NCI-H2171 treated with DMSO at 0.1 percent for 48 hours (cell line): ENCODE measurements at regions not wholly inside any gene's neighbourhood (a gene's known extent, or its start where the extent isn't known, plus 50 kb on each side); places are given as distances from the start of the nearest gene placed in this dataset.

ENCODE experiments used
- DNase-seq: peaks from one replicate; lab custom pipeline; 2025; lab: John Stamatoyannopoulos, UW

- DNase-seq = no peak
Measured at GRCh38 chr22:49077586-49077985, 750.1 kb downstream of the BRD1 start.

GRCh38 chr22:49077036-49077393 is 750.7 kb downstream of the BRD1 start:
- DNase-seq = no peak

- DNase-seq = no peak
Measured at GRCh38 chr22:49076300-49077035, 751.2 kb downstream of the BRD1 start.

GRCh38 chr22:49075150-49075549 is 752.5 kb downstream of the BRD1 start:
- DNase-seq = no peak

- no peak for DNase-seq
Measured at GRCh38 chr22:49073873-49074417, 753.7 kb downstream of the BRD1 start.

GRCh38 chr22:49072996-49073645 is 754.6 kb downstream of the BRD1 start:
- DNase-seq = no peak

GRCh38 chr22:49070501-49070900 is 757.2 kb downstream of the BRD1 start:
- DNase-seq = no peak

GRCh38 chr22:49068861-49069500 is 758.7 kb downstream of the BRD1 start:
- no peak for DNase-seq

GRCh38 chr22:49067504-49067903 is 760.2 kb downstream of the BRD1 start:
- no peak for DNase-seq

GRCh38 chr22:49066619-49067018 is 761.1 kb downstream of the BRD1 start:
- DNase-seq = peak; percentile 90

GRCh38 chr22:49064836-49065235 is 762.8 kb downstream of the BRD1 start:
- no peak for DNase-seq

GRCh38 chr22:49063545-49063890 is 764.2 kb downstream of the BRD1 start:
- no peak for DNase-seq

- peak; percentile 85 for DNase-seq
Measured at GRCh38 chr22:49062802-49063544, 764.7 kb downstream of the BRD1 start.

- DNase-seq = peak; percentile 91
Measured at GRCh38 chr22:49062155-49062801, 765.4 kb downstream of the BRD1 start.

- DNase-seq = no peak
Measured at GRCh38 chr22:49057910-49058309, 769.8 kb downstream of the BRD1 start.

- DNase-seq = no peak
Measured at GRCh38 chr22:49056301-49056700, 771.4 kb downstream of the BRD1 start.

GRCh38 chr22:49055406-49055805 is 772.3 kb downstream of the BRD1 start:
- no peak for DNase-seq

- no peak for DNase-seq
Measured at GRCh38 chr22:49053578-49053977, 774.1 kb downstream of the BRD1 start.

- no peak for DNase-seq
Measured at GRCh38 chr22:49052560-49052959, 775.1 kb downstream of the BRD1 start.

- no peak for DNase-seq
Measured at GRCh38 chr22:49052023-49052538, 775.6 kb downstream of the BRD1 start.

- DNase-seq = no peak
Measured at GRCh38 chr22:49051491-49052022, 776.1 kb downstream of the BRD1 start.
